ENCODE measurements at regions not wholly inside any gene's neighbourhood (a gene's known extent, or its start where the extent isn't known, plus 50 kb on each side); places are given as distances from the start of the nearest gene placed in this dataset.

DNA sequence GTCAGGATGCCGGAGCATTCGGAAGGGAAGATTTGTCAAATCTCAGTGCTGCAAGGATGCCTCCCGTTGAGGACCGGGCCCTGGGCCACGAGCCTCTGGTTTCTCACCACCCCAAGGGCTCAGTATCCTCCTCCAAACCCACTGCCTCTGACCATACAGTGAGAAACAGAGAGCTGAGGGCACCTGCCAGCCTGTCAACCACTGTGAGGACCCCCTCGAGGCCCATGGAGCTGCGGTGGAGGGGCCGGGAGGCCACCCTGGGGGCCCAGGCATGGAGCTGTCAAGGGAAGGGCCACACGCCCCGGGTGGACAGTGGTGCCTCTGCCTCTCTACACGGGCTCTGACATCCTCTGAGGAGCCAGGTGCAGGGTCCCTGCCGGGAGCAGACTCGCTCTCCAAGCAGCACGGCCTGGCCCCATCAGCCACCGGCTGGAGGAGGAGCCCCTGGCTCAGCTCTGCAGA, 248.0 kb upstream of the TCERG1L start:
- DNase-seq = no peak
- H3K36me3 ChIP-seq (ENCODE audit: insufficient read depth, low read length) = no peaks in the 10 kb centered on the region
- Mint-ChIP-seq H3K9me3 (no peaks in the 10 kb centered on the region), H3K27ac (no peak overlapping the region), H3K4me3 (no peak overlapping the region), H3K4me1 (ENCODE audit: low read depth) (no peaks in the 10 kb centered on the region), H3K27me3 (peaks cover 11% of the 10 kb centered on the region), H3K36me3 (ENCODE audit: low read depth) (no peaks in the 10 kb centered on the region)
- no peak for ATAC-seq (ENCODE audit: poor library complexity)
- no peaks in the 10 kb centered on the region for H3K27me3 ChIP-seq (ENCODE audit: control insufficient read depth in 1 of 2, insufficient read depth in 2 of 2, low read length in 2 of 2)
- ChIA-PET POLR2A (no interaction called here), CTCF (no interaction called here)
- no peaks in the 10 kb centered on the region for H3K4me1 ChIP-seq (ENCODE audit: insufficient read depth, low read length)
- H3K27ac ChIP-seq (ENCODE audit: low read depth in 1 of 2, low read length in 2 of 2) = no peak overlapping the region
- H3K9me3 ChIP-seq (ENCODE audit: control insufficient read depth in 1 of 2, insufficient read depth in 1 of 2, low read length in 2 of 2) = peaks cover 4 to 30% of the 10 kb centered on the region in 2 experiments
- intact Hi-C loops (cut with DNase I, micrococcal nuclease) = no loop called here
- TF ChIP-seq, protein P1, sequence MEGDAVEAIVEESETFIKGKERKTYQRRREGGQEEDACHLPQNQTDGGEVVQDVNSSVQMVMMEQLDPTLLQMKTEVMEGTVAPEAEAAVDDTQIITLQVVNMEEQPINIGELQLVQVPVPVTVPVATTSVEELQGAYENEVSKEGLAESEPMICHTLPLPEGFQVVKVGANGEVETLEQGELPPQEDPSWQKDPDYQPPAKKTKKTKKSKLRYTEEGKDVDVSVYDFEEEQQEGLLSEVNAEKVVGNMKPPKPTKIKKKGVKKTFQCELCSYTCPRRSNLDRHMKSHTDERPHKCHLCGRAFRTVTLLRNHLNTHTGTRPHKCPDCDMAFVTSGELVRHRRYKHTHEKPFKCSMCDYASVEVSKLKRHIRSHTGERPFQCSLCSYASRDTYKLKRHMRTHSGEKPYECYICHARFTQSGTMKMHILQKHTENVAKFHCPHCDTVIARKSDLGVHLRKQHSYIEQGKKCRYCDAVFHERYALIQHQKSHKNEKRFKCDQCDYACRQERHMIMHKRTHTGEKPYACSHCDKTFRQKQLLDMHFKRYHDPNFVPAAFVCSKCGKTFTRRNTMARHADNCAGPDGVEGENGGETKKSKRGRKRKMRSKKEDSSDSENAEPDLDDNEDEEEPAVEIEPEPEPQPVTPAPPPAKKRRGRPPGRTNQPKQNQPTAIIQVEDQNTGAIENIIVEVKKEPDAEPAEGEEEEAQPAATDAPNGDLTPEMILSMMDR (IDR thresholded peaks at IDR 0.05) = no peak
- no peak overlapping the region for H3K4me3 ChIP-seq (ENCODE audit: low read length)

DNA sequence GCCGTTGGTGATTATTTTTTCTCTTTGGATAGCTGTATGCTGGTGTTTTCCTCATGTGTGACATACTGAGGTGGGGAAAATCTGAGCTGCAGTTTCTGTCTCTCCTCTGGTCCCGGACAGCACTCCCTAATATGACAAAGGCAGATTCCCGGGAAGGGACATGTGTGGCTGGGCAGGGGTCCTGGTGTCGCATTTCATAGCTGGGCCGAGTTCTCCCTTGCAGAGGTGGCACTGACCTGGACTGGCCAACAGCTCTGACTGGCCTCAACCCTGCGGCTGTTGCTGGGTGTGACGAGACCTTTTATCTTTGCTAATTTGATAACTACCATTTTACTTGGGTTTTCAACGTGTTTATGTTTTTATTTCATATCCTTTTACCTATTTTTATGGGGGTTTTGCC, 248.6 kb upstream of the TCERG1L start:
- H3K9me3 ChIP-seq (ENCODE audit: control insufficient read depth in 1 of 2, insufficient read depth in 1 of 2, low read length in 2 of 2) = peaks cover 4 to 31% of the 10 kb centered on the region in 2 experiments
- POLR2A ChIA-PET = no interaction called here
- Mint-ChIP-seq H3K27me3 (peaks cover 11% of the 10 kb centered on the region), H3K36me3 (ENCODE audit: low read depth) (no peaks in the 10 kb centered on the region), H3K4me1 (ENCODE audit: low read depth) (no peaks in the 10 kb centered on the region), H3K4me3 (no peak overlapping the region), H3K9me3 (peaks cover 6% of the 10 kb centered on the region), H3K27ac (no peak overlapping the region)
- H3K27me3 ChIP-seq (ENCODE audit: control insufficient read depth in 1 of 2, insufficient read depth in 2 of 2, low read length in 2 of 2) = no peaks in the 10 kb centered on the region
- no peak overlapping the region for H3K27ac ChIP-seq (ENCODE audit: low read depth in 1 of 2, low read length in 2 of 2)
- no peaks in the 10 kb centered on the region for H3K36me3 ChIP-seq (ENCODE audit: insufficient read depth, low read length)
- CTCF ChIA-PET = no interaction called here
- intact Hi-C loops (cut with DNase I, micrococcal nuclease) = no loop called here
- no peaks in the 10 kb centered on the region for H3K4me1 ChIP-seq (ENCODE audit: insufficient read depth, low read length)
- ATAC-seq (ENCODE audit: poor library complexity) (no peak), DNase-seq (no peak)
- TF ChIP-seq, protein P1 (IDR thresholded peaks at IDR 0.05) = no peak
- no peak overlapping the region for H3K4me3 ChIP-seq (ENCODE audit: low read length)

DNA sequence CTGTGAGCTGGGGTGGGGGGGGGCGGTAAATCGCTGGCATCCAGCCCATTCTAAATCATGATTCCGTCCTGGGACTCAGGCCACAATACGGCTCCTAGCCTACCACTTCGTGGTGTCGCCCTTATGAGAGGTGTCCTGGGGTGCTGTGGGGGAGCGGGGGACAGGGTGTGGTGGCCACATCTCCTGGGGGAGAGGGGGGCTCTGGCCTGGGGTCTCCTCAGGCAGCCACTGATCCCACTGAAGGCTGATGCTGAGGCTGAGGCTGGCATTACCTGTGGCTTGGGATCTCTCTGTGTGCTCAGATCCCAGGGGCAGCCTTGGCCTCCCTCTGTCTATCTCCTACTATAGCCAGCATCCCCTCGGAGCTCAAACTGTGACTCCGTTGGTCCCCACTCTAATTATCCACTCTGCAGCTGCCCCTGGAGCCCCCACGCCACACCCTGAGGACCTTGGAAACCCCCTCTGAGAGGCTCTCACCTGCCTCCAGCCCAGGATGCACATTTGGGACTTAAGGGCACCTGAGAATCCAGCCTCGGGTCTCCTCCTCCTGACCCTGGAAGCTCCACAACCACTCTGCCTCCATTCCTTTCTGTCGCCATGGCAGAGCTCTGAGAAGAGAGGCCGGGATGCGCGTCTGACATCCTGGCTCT, 249.3 kb upstream of the TCERG1L start:
- Mint-ChIP-seq H3K4me1 (ENCODE audit: low read depth) (no peaks in the 10 kb centered on the region), H3K27me3 (peaks cover 12% of the 10 kb centered on the region), H3K4me3 (no peak overlapping the region), H3K27ac (no peak overlapping the region), H3K36me3 (ENCODE audit: low read depth) (no peaks in the 10 kb centered on the region), H3K9me3 (peaks cover 9% of the 10 kb centered on the region)
- intact Hi-C loops (cut with DNase I, micrococcal nuclease) = no loop called here
- H3K27me3 ChIP-seq (ENCODE audit: control insufficient read depth in 1 of 2, insufficient read depth in 2 of 2, low read length in 2 of 2) = no peaks in the 10 kb centered on the region
- no peak overlapping the region for H3K4me3 ChIP-seq (ENCODE audit: low read length)
- H3K9me3 ChIP-seq (ENCODE audit: control insufficient read depth in 1 of 2, insufficient read depth in 1 of 2, low read length in 2 of 2) = peaks cover 4 to 31% of the 10 kb centered on the region in 2 experiments
- ChIA-PET POLR2A (no interaction called here), CTCF (no interaction called here)
- no peak for ATAC-seq (ENCODE audit: poor library complexity)
- DNase-seq = no peak
- no peaks in the 10 kb centered on the region for H3K4me1 ChIP-seq (ENCODE audit: insufficient read depth, low read length)
- no peak overlapping the region for H3K27ac ChIP-seq (ENCODE audit: low read depth in 1 of 2, low read length in 2 of 2)
- TF ChIP-seq, protein P1 (IDR thresholded peaks at IDR 0.05) = no peak
- no peaks in the 10 kb centered on the region for H3K36me3 ChIP-seq (ENCODE audit: insufficient read depth, low read length)
